ENCODE measurements at regions not wholly inside any gene's neighbourhood (a gene's known extent, or its start where the extent isn't known, plus 50 kb on each side); places are given as distances from the start of the nearest gene placed in this dataset.

GRCh38 chr19:28126135-28126898, 1086.6 kb downstream of the UQCRFS1 start:
- TF ChIP-seq CTCF (conservative IDR thresholded peaks at IDR 0.05; ENCODE audit: low read depth, low read length), result no peak
- no peak for TF ChIP-seq EZH2 (IDR thresholded peaks at IDR 0.05; ENCODE audit: borderline replicate concordance, low read depth, low read length, poor library complexity, severe bottlenecking)
